ENCODE measurements at regions not wholly inside any gene's neighbourhood (a gene's known extent, or its start where the extent isn't known, plus 50 kb on each side); places are given as distances from the start of the nearest gene placed in this dataset.

DNA sequence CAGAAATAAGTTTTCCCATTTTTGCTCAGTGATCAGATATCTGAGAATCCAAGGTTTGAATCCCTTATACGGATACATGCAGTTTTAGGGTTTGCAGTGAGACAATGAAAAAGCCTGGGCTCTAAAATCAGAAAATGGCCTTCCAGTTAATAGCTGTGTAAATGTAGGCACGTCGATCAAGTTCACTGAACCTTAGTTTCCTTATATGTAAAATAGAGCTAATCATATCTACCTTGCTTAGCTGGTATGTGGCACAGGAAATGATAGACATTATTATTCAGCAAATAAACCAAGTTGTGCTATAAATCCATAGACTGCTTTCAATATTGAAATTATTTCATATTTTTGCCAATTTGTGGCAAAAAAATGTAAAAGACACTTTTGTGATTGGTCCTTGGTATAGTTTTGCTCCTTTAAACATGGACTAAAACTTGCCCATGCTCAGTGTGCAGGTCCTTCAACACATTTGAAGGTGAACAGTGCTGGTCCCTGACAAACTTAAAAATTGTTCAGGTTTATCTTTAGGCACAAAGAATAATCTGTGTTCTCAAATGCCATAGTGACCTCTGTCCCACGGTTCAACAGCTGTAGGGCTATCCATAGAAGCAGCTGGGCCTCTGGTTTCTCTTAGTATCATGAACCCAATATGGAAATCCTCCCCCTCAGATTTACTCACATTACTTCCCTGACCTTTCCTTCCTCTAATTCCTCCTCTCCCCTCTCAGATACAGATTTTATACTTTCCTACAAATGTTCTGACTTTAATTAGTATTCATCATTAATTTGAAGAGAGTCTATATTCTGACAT lies 51.0 kb downstream of the CCDC54 start:
- no peak for DNase-seq

GRCh38 chr3:107429320-107430181 lies 52.3 kb downstream of the CCDC54 start:
- DNase-seq = peak; percentile 34

- DNase-seq = no peak
These were observed 53.2 kb downstream of the CCDC54 start for GRCh38 chr3:107430214-107430995.

GRCh38 chr3:107430996-107431245 lies 53.7 kb downstream of the CCDC54 start:
- DNase-seq = no peak

DNA sequence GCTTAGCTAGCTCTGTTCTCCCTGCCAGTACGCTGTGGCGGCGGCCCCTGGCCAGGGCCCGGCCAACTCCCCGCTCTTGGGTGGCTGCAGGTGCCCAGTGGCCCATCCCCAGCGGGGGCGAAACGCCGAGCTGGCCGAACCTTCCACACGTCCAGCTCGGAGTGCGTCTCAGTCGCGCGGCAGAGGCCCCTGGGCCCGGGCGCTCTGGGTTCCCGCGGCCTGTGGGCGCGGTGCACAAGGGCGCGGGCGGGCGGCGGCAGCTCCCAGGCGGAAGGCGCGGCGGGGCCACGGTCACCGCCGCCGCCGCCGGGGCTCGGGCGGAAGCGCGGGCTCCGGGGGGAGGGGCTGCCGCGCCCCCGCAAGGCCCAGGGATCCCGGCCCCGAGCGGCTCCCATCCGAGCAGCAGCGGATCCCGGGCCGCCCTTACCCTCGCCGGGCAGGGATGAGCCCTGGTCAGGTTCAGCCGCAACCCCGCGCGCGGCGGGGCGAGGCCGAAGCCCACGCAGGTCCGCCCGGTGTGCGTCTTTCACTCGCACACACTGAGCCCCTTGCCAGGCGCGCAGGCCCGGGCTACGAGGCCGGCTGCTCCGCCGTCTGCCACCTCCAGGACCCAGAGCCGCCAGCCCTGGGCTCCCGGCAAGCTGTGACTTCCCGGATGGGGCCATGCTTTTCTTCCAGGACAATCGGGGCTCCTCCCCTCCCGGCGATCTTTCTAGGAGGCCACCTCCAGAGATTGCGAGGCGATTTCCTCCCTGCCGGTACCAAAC lies 54.2 kb downstream of the CCDC54 start:
- DNase-seq = peak; percentile 43

GRCh38 chr3:107432013-107432515 lies 54.8 kb downstream of the CCDC54 start:
- no peak for DNase-seq

DNA sequence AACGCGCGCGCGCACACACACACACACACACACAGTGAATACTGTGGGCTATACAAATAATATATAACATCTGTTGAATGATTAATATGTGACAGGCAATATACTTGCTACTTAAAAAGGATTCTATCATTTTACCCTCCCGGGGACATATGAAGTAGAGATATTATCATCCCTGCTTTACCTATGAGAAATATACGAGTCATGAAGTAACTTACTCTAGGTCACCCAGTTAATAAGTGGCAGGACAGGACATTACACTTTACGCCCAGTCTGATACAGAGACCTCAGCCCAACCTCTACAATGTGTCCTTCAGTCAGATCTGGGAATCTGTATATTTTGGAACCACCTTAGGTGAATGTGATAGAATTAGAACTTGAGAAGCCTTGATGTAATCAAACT lies 55.4 kb downstream of the CCDC54 start:
- no peak for DNase-seq

DNA sequence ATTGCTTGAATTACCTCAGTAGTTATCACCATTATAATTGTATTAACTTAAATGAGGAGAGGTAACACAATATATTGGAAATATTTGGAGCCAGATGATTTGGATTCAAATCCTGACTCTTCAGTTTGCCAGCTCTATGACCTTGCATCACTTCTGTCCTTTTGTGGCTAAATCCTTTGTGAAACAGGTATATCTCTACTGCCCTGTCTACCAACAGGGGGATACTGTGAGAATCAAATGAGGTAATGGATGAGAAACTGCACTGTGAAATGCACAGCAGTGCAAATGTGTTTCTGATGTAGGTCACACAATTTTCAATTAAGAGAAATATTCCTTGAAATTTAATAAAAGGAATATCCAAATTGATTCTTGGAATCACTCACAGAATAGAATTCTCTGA lies 58.8 kb downstream of the CCDC54 start:
- DNase-seq = no peak

DNA sequence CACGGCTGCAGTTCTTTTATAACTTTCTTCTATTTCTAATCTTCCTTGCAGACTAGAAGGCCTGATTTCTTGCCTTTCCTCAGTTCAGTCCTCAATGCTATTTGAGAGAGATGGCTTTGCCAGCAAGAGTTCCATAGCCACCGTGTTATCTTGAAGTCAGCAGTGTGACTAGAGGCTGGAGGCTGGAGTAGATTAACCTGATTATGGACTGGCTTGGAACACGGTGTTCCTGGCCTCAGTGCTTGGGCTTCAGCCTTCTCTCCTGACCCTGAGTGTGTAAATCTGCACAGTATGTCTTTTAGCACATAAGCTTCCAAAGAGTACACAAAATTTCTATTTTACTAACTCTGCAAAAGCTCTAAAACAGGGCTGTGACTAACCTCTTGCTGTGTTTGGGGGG lies 61.4 kb downstream of the CCDC54 start:
- DNase-seq = no peak

GRCh38 chr3:107441617-107442016 lies 64.4 kb downstream of the CCDC54 start:
- DNase-seq = no peak

DNA sequence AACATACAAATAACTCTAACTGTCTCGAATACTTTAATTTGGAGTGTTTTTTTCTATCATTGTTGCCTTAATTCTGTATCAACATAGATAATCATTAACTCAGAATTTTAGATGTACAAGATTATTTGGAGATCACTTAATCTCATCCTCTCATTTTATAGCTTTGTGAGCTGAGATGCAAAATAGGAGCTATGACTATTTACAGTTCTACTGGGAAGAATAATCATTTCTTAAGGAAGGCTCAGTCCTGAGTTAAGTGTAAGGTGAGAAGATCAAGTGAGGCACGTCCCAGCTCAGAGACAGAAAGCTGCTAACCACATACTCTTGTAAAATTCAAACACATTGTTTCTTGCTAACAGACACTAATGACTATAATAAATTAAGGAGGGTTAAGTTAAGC lies 66.2 kb downstream of the CCDC54 start:
- DNase-seq = no peak

- no peak for DNase-seq
These were observed 69.5 kb downstream of the CCDC54 start for GRCh38 chr3:107446706-107447105.

DNA sequence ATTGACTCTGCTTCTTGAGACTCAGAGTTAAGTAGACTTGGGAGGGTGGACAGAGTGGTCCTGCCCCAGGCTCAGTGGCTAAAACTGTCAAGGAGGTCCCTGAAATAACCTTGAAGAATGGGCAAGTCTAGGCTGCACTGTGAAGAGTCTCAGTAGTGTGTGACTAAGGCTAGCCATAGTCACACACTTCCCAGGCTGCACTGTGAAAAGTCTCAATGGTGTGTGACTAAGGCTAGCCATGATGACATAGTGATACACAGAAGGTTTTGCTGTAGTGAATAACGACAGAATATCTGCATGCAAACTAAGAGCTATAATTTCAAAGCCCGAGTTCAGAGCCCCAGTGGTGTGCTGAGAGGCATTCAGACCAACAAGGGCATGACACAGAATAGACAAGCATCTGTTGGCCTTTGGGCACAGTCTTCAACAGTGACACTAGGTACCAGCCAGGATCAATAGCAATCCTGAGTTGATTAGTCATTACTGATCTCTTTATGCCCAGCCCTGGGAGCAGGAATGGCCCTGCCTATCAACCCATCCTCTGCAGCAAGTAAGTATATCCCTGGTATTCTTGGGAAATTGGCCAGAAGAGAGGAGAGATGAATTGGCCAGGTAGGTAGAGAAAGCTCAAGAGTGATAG lies 72.4 kb upstream of the BBX start:
- DNase-seq = no peak

GRCh38 chr3:107452436-107452835 lies 70.3 kb upstream of the BBX start:
- no peak for DNase-seq

DNA sequence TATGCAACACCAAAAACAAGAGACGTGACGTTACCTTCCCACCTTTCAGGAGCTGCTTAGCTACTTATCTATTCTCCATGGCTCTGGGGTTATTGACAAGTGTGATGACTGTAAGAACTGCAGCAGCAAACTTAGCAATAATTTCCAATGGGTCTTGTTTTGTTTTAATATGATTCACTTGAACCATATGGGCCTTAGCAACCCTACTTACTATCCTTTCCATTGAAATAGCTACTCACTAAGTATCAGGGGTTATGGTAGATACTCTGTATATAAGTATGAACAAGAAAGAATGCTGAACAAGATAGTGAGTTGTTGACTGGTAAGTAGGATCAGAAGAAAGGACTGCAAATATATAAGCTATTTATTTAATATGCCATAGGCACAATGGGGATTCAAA lies 69.3 kb upstream of the BBX start:
- no peak for DNase-seq

- no peak for DNase-seq
These were observed 67.1 kb upstream of the BBX start for GRCh38 chr3:107455621-107456020.

DNA sequence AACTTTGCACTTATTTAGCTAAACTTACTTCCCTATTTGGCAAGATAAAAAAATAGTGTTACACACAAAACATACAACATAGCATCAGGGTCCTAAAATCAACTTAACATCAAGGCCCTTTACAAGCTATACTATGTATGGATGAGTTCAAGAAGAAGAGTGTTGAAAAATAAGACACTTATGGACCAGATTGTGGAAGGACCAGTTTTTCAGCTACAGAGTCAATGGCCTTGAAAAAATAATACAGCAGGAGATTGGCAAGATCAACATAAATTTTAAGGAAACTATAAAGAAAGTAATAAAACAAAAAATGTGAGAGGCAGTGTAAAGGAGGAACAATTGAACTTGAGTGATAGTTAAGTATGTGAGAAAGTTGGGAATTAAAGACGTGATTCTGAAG lies 66.3 kb upstream of the BBX start:
- DNase-seq = no peak

- DNase-seq = no peak
These were observed 63.9 kb upstream of the BBX start for GRCh38 chr3:107458871-107459270.

DNA sequence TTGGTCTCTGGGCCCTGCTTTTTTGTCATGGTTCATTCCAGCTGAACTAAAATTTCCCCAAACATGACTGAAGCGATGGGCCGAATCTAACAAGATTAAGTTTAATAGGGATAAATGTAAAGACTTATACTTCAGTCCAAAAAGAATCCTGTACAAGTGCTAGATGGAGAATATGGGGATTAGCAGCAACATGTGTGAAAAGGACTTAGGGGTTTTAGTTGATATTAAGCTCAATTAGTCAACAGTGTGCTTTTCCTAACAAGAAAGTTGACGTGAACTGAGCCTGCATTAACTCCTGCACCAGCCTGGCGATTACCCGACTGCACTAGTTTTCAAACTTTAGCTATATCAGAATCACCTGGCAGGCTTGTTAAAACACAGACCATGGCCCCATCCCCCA lies 61.0 kb upstream of the BBX start:
- no peak for DNase-seq

- no peak for DNase-seq
These were observed 58.7 kb upstream of the BBX start for GRCh38 chr3:107464037-107464436.

- DNase-seq = no peak
These were observed 57.6 kb upstream of the BBX start for GRCh38 chr3:107465064-107465631.

- DNase-seq = no peak
These were observed 54.0 kb upstream of the BBX start for GRCh38 chr3:107468782-107469181.

Measured in NCI-H1436 (cell line).